Ovary (tissue), 3 donors: ENCODE measurements at regions not wholly inside any gene's neighbourhood (a gene's known extent, or its start where the extent isn't known, plus 50 kb on each side); places are given as distances from the start of the nearest gene placed in this dataset.

ENCODE experiments used
- POLR2A ChIP-seq: fragments of 450-650 bp; IDR thresholded peaks from one replicate; pipeline ENCODE4 v1.6.1; 2017; ENCODE audit warnings: antibody characterized with exemption, mild to moderate bottlenecking, moderate library complexity
- TF ChIP-seq, protein P1 (sequence below), 3 donors: fragments of 450-650 bp in 2 of 3; fragments of 200-600 bp in 1 of 3; IDR thresholded peaks; one replicate each; pipeline versions ENCODE4 v1.5.1 to v1.8.0; 2016 to 2022; ENCODE audit warnings: antibody characterized with exemption in 3 of 3, mild to moderate bottlenecking in 1 of 3
- donor health status: DM: no; HTN: no; CAD: no.

DNA sequence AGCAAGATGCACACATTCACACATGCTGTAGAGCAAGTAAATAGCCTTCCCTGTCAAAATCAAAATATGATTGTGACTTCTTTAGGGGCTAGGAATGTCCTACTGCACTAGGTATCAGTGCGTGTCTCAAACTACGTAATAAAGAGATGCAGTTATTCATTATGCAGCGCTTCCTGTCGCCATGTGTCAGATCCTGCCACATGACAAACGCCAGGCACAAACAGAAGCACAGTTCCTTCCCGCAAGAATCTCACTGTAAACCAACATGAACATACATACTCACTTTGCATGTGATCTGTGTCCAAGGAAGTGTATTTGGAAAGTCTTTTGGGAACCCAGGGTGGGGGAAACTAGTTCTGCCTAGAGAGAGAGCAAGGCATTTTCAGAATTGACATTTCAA lies 599.9 kb downstream of the RNF144A start:
- TF ChIP-seq, protein P1, sequence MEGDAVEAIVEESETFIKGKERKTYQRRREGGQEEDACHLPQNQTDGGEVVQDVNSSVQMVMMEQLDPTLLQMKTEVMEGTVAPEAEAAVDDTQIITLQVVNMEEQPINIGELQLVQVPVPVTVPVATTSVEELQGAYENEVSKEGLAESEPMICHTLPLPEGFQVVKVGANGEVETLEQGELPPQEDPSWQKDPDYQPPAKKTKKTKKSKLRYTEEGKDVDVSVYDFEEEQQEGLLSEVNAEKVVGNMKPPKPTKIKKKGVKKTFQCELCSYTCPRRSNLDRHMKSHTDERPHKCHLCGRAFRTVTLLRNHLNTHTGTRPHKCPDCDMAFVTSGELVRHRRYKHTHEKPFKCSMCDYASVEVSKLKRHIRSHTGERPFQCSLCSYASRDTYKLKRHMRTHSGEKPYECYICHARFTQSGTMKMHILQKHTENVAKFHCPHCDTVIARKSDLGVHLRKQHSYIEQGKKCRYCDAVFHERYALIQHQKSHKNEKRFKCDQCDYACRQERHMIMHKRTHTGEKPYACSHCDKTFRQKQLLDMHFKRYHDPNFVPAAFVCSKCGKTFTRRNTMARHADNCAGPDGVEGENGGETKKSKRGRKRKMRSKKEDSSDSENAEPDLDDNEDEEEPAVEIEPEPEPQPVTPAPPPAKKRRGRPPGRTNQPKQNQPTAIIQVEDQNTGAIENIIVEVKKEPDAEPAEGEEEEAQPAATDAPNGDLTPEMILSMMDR (IDR thresholded peaks at IDR 0.05) = no peak
- TF ChIP-seq POLR2A = no peak
